ENCODE measurements at regions not wholly inside any gene's neighbourhood (a gene's known extent, or its start where the extent isn't known, plus 50 kb on each side); places are given as distances from the start of the nearest gene placed in this dataset.

GRCh38 chr1:173408886-173409285 lies 68.2 kb upstream of the PRDX6 start:
- Histone ChIP-seq H4K20me1 (replicated peaks; ENCODE audit: control insufficient read depth, insufficient read depth, low read length) (no peaks in the 10 kb centered on the region), H3K36me3 (ENCODE audit: control insufficient read depth, insufficient read depth, low read length) (peaks cover 3% of the 10 kb centered on the region; the same call in 1 of the 3 replicates), H3K4me1 (replicated peaks in 1 of 2; ENCODE audit: control insufficient read depth in 2 of 2, insufficient read depth in 2 of 2, low read length in 2 of 2) (peaks cover 2 to 4% of the 10 kb centered on the region in 2 experiments), H3K79me2 (ENCODE audit: control insufficient read depth, insufficient read depth, low read length) (no peaks in the 10 kb centered on the region), H3K4me3 (no peak overlapping the region), H3K9me3 (replicated peaks; ENCODE audit: control insufficient read depth, insufficient read depth, low read depth, low read length) (no peaks in the 10 kb centered on the region), H2AFZ (ENCODE audit: low read depth, low read length) (no peak overlapping the region), H3K27me3 (ENCODE audit: control insufficient read depth in 2 of 2, insufficient read depth in 2 of 2, low read length in 2 of 2) (no peaks in the 10 kb centered on the region), H3K9ac (ENCODE audit: insufficient read depth in 1 of 2, low read depth in 2 of 2, low read length in 2 of 2) (no peak overlapping the region), H3K4me2 (ENCODE audit: insufficient read depth, low read length) (no peak overlapping the region), H3K9me1 (ENCODE audit: control insufficient read depth, insufficient read depth, low read length) (no peaks in the 10 kb centered on the region), H3K27ac (ENCODE audit: extremely low read depth, low read depth, low read length) (no peak overlapping the region)
- CTCF ChIA-PET (ENCODE audit: low intra/inter-chr PET ratio), result no interaction called here
- BruUV-seq (replicated peaks), result no TSS peak
- intact Hi-C loops (cut with micrococcal nuclease) (loop anchor here (5.0 kb wide), 1 partner anchor 142 kb away; no protein-coding TSS in a partner anchor), in situ Hi-C loops (cut with MboI) (no loop called here)
- no peak for TF ChIP-seq PHB2 (IDR thresholded peaks at IDR 0.05; ENCODE audit: low read depth)
- 0 out of 4 replicates have a peak, but pooled peaks of 1 of the 2 experiments have one; percentile 13 for TF ChIP-seq RAD21 (CRISPR knock-in tag; conservative IDR thresholded peaks at IDR 0.05 in 1 of 2, IDR thresholded peaks at IDR 0.05 in 1 of 2)
- no peak for TF ChIP-seq SP1 (CRISPR knock-in tag; IDR thresholded peaks at IDR 0.05)
- WGBS (ENCODE audit: insufficient coverage, low coverage, missing lambda C conversion rate), result 13% methylated on average over 1 of the region's 1 CpG
- ATAC-seq, result no peak
- FAIRE-seq, result no peak
- POLR2A ChIA-PET, result no interaction called here
- no peak for DNase-seq (ENCODE audit: extremely low read depth in 1 of 4, low spot score in 3 of 4)

DNA sequence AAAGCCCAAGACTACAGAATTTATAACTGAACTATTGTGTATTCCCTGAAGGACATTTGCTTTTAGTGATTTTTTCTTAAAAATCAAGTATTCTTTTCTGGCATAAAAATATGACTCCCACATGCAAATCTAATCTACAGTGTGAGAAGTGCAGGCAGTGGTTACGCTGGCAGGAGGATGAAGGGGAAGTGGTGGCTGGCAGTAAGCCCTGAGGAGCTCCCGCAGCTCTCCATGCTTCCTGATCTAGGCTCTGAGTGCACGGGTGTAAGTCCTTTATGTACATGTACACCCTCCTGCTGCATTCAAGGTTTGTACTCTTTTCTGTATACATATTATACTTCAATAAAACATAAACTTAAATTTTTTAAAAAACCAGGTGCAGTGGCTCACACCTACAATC lies 67.5 kb upstream of the PRDX6 start:
- no peak overlapping the region for H3K9ac ChIP-seq (ENCODE audit: insufficient read depth in 1 of 2, low read depth in 2 of 2, low read length in 2 of 2)
- WGBS (ENCODE audit: insufficient coverage, low coverage, missing lambda C conversion rate), result 14% methylated on average over 3 of the region's 3 CpGs
- no peaks in the 10 kb centered on the region for H3K9me1 ChIP-seq (ENCODE audit: control insufficient read depth, insufficient read depth, low read length)
- FAIRE-seq (no peak), DNase-seq (ENCODE audit: extremely low read depth in 1 of 4, low spot score in 3 of 4) (no peak), ATAC-seq (peak; percentile 35; the same call in 1 of the 3 replicates)
- peaks cover 3% of the 10 kb centered on the region; the same call in 1 of the 3 replicates for H3K36me3 ChIP-seq (ENCODE audit: control insufficient read depth, insufficient read depth, low read length)
- no peaks in the 10 kb centered on the region for H4K20me1 ChIP-seq (replicated peaks; ENCODE audit: control insufficient read depth, insufficient read depth, low read length)
- H3K4me3 ChIP-seq, result no peak overlapping the region
- POLR2A ChIA-PET, result interaction anchor here (0.6 to 0.7 kb wide), 2 partner anchors 16 to 412 kb away, joined by 3 read pairs; no protein-coding TSS in a partner anchor
- no peak overlapping the region for H2AFZ ChIP-seq (ENCODE audit: low read depth, low read length)
- no peak overlapping the region for H3K27ac ChIP-seq (ENCODE audit: extremely low read depth, low read depth, low read length)
- H3K4me2 ChIP-seq (ENCODE audit: insufficient read depth, low read length), result no peak overlapping the region
- TF ChIP-seq SPI1 (IDR thresholded peaks at IDR 0.05; ENCODE audit: borderline replicate concordance, low read depth, low read length) (peak; percentile 78), NFYB (IDR thresholded peaks at IDR 0.05; ENCODE audit: extremely low read depth, insufficient read length) (no peak), RCOR1 (IDR thresholded peaks at IDR 0.05; ENCODE audit: borderline replicate concordance in 1 of 2, low read depth in 2 of 2, low read length in 2 of 2) (0 out of 4 replicates have a peak, but pooled peaks of 1 of the 2 experiments have one; percentile 35), FOXK1 (CRISPR knock-in tag; IDR thresholded peaks at IDR 0.05; ENCODE audit: borderline replicate concordance) (no peak), BHLHE40 (IDR thresholded peaks at IDR 0.05; ENCODE audit: low read length) (0 out of 2 replicates have a peak, but pooled peaks have one; percentile 14), TFAM (CRISPR knock-in tag; conservative IDR thresholded peaks at IDR 0.05) (no peak)
- TF ChIP-seq, protein P1, sequence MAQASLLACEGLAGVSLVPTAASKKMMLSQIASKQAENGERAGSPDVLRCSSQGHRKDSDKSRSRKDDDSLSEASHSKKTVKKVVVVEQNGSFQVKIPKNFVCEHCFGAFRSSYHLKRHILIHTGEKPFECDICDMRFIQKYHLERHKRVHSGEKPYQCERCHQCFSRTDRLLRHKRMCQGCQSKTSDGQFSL (CRISPR knock-in tag; IDR thresholded peaks at IDR 0.05), result no peak
- TF ChIP-seq, protein P1 (tag; IDR thresholded peaks at IDR 0.05), result no peak
- no TSS peak for BruUV-seq (replicated peaks)
- peaks cover 6 to 9% of the 10 kb centered on the region in 2 experiments for H3K4me1 ChIP-seq (replicated peaks in 1 of 2; ENCODE audit: control insufficient read depth in 2 of 2, insufficient read depth in 2 of 2, low read length in 2 of 2)
- intact Hi-C loops (cut with micrococcal nuclease) (loop anchor here (5.0 to 10.0 kb wide), 3 partner anchors 82 to 585 kb away; no protein-coding TSS in a partner anchor), in situ Hi-C loops (cut with MboI) (loop anchor here (5.0 to 10.0 kb wide), 4 partner anchors 152 to 1335 kb away; no protein-coding TSS in a partner anchor)
- no peaks in the 10 kb centered on the region for H3K79me2 ChIP-seq (ENCODE audit: control insufficient read depth, insufficient read depth, low read length)
- H3K9me3 ChIP-seq (replicated peaks; ENCODE audit: control insufficient read depth, insufficient read depth, low read depth, low read length), result no peaks in the 10 kb centered on the region
- no peaks in the 10 kb centered on the region for H3K27me3 ChIP-seq (ENCODE audit: control insufficient read depth in 2 of 2, insufficient read depth in 2 of 2, low read length in 2 of 2)
- CTCF ChIA-PET (ENCODE audit: low intra/inter-chr PET ratio), result no interaction called here
